Omental fat pad (tissue), 3 donors: ENCODE measurements at regions not wholly inside any gene's neighbourhood (a gene's known extent, or its start where the extent isn't known, plus 50 kb on each side); places are given as distances from the start of the nearest gene placed in this dataset.
A peak's percentile ranks its signal among the peaks of the same experiment; 100 is the strongest.
"Not testable (repeated sequence)": the region's sequence is repeated elsewhere in the genome, so short reads cannot be mapped to it uniquely, and the experiment has no call there.

Experiments
- ATAC-seq: fragments of 150-250 bp; one replicate; pipeline ENCODE4 v1.9.1; 2016; ENCODE audit warnings: mild to moderate bottlenecking, moderate library complexity; ENCODE audit not compliant: low FRiP score
- DNase-seq: peaks from one replicate; pipeline ENCODE4 v3.0.0-alpha.2; 2019; ENCODE audit warnings: low spot score
- TF ChIP-seq, protein P1 (sequence below), 3 donors: fragments of 450-650 bp; IDR thresholded peaks; one replicate each; pipeline ENCODE4 v1.5.1; 2016 to 2017; ENCODE audit warnings: antibody characterized with exemption in 3 of 3, mild to moderate bottlenecking in 3 of 3, moderate library complexity in 2 of 3

DNA sequence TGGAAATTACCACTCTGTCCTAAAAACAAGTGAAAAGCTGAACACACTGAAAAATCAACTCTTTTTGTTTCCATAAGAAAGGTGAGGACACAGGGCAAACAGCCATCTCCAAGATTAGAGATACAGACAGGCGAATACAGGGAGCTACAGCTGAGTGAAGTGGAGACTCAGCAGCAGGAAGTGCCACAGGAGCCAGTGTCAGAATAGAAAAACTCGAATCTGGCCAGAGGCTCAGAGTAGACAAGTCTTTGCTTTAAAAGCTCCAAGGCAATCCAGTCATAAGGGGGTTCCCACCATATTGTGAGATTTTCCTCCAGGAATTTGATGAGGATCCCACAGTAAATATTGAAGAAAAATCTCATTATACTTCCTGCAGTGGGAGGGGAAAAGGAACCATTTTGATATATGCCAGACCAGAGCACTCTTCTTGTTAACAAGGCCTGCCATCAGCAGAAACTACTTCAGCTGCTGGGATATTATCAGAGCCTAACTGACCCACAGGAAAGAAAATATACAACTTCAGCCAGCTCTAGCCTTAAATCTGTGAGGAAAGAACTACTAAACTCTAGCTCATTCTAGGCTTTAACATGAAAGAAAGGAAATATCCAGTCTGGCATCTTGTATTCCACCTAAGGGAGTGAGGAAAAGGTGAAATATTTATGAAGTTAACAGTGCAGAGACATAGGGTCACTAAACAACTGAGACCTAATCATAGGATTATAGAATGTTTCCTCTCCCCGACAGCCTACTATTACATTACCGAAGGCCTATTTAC, 256.2 kb upstream of the OLFM3 start:
- TF ChIP-seq, protein P1, sequence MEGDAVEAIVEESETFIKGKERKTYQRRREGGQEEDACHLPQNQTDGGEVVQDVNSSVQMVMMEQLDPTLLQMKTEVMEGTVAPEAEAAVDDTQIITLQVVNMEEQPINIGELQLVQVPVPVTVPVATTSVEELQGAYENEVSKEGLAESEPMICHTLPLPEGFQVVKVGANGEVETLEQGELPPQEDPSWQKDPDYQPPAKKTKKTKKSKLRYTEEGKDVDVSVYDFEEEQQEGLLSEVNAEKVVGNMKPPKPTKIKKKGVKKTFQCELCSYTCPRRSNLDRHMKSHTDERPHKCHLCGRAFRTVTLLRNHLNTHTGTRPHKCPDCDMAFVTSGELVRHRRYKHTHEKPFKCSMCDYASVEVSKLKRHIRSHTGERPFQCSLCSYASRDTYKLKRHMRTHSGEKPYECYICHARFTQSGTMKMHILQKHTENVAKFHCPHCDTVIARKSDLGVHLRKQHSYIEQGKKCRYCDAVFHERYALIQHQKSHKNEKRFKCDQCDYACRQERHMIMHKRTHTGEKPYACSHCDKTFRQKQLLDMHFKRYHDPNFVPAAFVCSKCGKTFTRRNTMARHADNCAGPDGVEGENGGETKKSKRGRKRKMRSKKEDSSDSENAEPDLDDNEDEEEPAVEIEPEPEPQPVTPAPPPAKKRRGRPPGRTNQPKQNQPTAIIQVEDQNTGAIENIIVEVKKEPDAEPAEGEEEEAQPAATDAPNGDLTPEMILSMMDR (IDR thresholded peaks at IDR 0.05): no peak
- DNase-seq (no peak), ATAC-seq (no peak)

DNA sequence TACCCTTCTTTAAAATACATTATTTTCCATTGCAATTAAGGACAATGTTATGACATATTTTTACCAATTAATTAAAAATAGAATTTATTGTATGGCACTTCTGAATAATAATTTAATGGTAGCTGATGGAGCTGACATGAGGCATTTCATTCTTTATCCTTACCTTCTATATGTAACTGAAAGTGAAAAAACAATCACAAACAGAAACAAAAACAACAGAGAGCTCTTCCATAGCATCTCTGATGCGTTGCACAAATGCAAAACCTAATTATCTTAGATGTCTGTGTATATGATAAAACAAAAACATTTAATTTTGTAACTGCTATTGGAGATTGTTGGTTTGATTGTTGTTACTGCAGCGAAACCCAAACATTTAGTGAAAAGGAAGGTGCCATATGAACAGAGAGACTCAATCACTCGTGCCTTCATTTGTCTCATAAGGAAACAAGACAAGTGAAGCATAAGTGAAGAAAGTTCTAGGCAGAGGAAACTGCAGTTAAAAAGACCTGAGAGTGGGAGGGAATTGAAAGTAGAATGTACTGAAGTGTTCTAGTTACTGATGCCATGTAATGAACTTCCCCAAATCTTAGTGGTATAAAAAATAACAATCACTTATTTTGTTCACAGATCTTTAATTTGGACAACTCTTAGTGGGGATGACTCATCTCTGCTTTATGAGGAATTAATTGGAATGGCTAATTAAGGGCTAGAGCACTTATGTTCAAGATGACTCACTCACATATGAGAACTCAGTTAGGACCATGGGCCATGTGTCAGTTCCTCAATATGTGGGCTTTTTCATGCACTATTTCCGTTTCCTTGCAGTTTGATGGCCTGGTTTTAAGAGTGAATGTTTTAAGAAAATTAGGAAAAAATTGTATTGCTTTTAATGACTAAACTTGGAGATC, 245.0 kb upstream of the OLFM3 start:
- DNase-seq (no peak), ATAC-seq (no peak)
- TF ChIP-seq, protein P1 (IDR thresholded peaks at IDR 0.05): no peak

DNA sequence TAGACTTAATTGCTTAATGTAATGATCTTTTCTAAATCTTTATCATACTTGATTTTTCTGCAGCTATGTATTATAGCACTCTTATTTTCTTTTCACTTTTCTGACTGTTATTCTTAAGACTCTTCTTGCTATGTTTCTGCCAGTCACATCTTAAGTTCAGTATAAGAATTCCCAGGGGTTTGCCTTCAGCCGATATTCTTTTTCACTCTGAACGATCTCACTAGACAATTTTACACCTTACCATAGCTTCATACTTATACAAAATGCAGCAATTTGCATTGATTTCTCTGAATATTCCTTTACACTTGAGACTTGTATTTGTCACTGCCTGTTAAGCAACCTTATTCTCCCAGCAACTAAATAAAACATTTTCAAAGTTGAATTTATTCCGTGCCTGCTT, 242.5 kb upstream of the OLFM3 start:
- ATAC-seq (no peak), DNase-seq (no peak)
- TF ChIP-seq, protein P1 (IDR thresholded peaks at IDR 0.05): no peak

DNA sequence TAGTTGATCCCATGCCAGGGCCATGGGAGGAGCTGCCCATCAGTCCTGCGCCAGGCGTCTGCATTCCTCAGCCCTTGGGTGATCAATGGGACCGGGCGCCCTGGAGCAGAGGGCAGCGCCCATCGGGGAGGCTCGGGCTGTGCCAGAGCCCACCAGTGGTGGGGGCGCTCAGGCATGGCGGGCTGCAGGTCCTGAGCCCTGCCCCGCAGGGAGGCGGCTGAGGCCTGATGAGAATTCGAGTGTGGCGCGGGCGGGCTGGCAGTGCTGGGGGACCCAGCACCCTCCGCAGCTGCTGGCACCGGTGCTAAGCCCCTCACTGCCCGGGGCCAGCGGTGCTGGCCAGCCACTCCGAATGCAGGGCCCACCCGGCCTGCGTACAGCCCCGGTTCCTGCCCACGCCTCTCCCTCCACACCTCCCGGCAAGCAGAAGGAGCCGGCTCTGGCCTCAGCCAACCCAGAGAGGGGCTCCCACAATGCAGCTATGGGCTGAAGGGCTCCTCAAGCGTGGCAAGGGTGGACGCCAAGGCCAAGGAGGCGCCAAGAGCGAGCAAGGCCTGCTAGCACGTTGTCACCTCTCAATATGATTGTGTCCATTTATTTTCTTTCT, 238.1 kb upstream of the OLFM3 start:
- peak; percentile 23 for ATAC-seq
- TF ChIP-seq, protein P1 (IDR thresholded peaks at IDR 0.05): no peak
- DNase-seq: no peak

- ATAC-seq (no peak), DNase-seq (no peak)
- TF ChIP-seq, protein P1 (IDR thresholded peaks at IDR 0.05): no peak
Measured at GRCh38 chr1:102219463-102219862, 222.7 kb upstream of the OLFM3 start.

DNA sequence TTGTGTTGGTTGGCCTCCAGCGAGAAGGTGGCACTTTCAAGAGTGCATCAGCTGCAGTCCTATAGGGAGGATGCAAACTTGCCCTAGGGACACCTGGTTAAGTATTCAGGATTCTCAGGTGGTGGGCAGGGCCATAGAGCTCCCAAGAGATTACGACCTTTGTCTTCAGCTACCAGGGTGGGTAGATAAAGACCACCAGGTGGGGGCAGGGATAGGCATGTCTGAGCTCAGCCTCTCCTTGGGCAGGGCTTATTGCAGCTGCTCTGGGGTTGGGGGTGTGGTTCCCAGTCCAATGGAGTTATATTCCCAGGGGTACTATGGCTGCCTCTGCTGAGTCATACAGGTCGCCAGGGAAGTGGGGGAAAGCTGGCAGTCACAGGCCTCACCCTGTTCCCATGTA, 214.2 kb upstream of the OLFM3 start:
- DNase-seq, ATAC-seq: not testable (repeated sequence)

GRCh38 chr1:102191723-102192122, 195.0 kb upstream of the OLFM3 start:
- DNase-seq (no peak), ATAC-seq (no peak)
- TF ChIP-seq, protein P1 (IDR thresholded peaks at IDR 0.05): no peak
